GM06990 (cell line): ENCODE measurements at regions not wholly inside any gene's neighbourhood (a gene's known extent, or its start where the extent isn't known, plus 50 kb on each side); places are given as distances from the start of the nearest gene placed in this dataset.
"Not testable (repeated sequence)": the region's sequence is repeated elsewhere in the genome, so short reads cannot be mapped to it uniquely, and the experiment has no call there.

Source experiments
- DNase-seq: peaks from one replicate; pipeline ENCODE4 v3.0.0-alpha.2; 2011; ENCODE audit not compliant: insufficient read length; ENCODE audit errors: extremely low read depth
- H3K27me3 ChIP-seq: replicated peaks from 2 replicates; pipeline ENCODE4 v1.6.0; 2011; ENCODE audit warnings: low read length; ENCODE audit not compliant: control insufficient read depth, insufficient read depth
- H3K36me3 ChIP-seq: 2 replicates; pipeline ENCODE4 v1.5.1; 2011; ENCODE audit warnings: low read length; ENCODE audit not compliant: control insufficient read depth, insufficient read depth
- H3K4me3 ChIP-seq: replicated peaks from 2 replicates; pipeline ENCODE4 v1.5.1; 2011; ENCODE audit warnings: low read depth, mild to moderate bottlenecking, control low read depth, low read length
- CTCF ChIP-seq: IDR thresholded peaks from 2 replicates; pipeline ENCODE4 v1.5.1; 2011; ENCODE audit warnings: low read length, control low read depth, mild to moderate bottlenecking, inconsistent platforms; ENCODE audit not compliant: insufficient read depth, poor library complexity, severe bottlenecking

DNA sequence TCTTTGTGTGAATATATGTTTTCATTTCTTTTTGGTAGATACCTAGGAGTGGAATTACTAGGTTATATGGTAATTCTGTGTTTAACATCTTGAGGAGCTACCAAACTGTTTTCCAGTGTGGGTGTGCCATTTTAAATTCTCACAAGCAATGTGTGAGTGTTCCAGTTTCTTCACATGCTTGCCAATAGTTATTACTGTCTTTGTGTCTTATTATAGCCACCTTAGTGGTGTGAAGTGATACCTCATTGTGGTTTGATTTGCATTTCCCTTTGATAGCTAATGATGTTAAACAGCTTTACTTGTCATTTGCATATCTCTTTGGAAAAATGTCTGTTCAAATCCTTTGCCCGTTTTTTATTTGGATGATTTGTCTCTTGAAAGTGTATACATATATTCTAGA, 513.0 kb downstream of the TMEM38B start:
- H3K36me3 ChIP-seq = no peaks in the 10 kb centered on the region
- no peak for DNase-seq
- no peak overlapping the region for H3K4me3 ChIP-seq
- H3K27me3 ChIP-seq = no peaks in the 10 kb centered on the region
- TF ChIP-seq CTCF = no peak

DNA sequence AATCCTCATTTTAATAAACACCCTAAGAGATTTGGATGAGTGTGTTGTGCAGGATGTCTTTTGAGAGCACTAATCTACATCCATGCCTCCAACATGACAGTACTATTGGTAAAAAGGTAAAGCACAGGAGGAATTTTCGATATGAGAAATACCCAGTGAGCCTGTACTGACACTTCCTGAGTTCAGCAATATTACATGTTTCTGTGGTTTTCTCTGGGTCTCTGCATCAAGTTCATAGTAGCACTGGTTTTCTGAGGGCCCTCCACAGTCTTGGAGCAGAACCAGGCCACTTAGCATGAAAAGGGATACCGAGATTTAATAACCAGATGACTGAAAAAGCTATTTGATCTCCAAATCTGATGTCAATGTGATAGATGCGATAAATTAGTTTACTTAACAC, 524.1 kb downstream of the TMEM38B start:
- H3K36me3 ChIP-seq = no peaks in the 10 kb centered on the region
- no peak overlapping the region for H3K4me3 ChIP-seq
- DNase-seq = peak; percentile 29
- no peaks in the 10 kb centered on the region for H3K27me3 ChIP-seq
- TF ChIP-seq CTCF = no peak

DNA sequence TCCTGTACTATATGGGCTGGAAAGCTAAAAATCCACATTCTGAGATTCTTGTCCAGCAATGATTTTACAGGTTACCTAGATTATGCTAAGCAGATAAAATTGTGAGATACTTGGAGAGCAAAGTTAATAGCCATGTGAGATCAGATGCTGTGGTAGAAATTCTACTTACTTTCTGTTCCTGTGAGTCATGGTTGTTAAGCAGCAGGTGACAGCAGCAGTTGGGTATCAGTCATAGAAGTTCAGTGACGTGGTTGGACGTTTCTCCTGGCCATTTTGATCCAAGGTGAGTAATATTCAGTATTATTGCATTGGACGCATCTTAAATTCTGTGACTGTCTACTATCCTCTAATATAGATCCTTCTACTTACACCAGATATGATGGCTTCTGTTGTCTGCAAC, 524.5 kb downstream of the TMEM38B start:
- Histone ChIP-seq H3K36me3 (no peaks in the 10 kb centered on the region), H3K4me3 (no peak overlapping the region), H3K27me3 (no peaks in the 10 kb centered on the region)
- TF ChIP-seq CTCF = no peak
- DNase-seq = peak; percentile 18

GRCh38 chr9:106220415-106220814, 526.1 kb downstream of the TMEM38B start:
- DNase-seq = no peak
- TF ChIP-seq CTCF = no peak
- H3K36me3 ChIP-seq = no peaks in the 10 kb centered on the region
- H3K4me3 ChIP-seq = no peak overlapping the region
- no peaks in the 10 kb centered on the region for H3K27me3 ChIP-seq

- no peaks in the 10 kb centered on the region; the same call in 1 of the 2 replicates for H3K27me3 ChIP-seq
- no peaks in the 10 kb centered on the region for H3K36me3 ChIP-seq
- H3K4me3 ChIP-seq = no peak overlapping the region
- no peak for TF ChIP-seq CTCF
- DNase-seq = no peak
These were observed 534.5 kb downstream of the TMEM38B start for GRCh38 chr9:106228861-106229260.

DNA sequence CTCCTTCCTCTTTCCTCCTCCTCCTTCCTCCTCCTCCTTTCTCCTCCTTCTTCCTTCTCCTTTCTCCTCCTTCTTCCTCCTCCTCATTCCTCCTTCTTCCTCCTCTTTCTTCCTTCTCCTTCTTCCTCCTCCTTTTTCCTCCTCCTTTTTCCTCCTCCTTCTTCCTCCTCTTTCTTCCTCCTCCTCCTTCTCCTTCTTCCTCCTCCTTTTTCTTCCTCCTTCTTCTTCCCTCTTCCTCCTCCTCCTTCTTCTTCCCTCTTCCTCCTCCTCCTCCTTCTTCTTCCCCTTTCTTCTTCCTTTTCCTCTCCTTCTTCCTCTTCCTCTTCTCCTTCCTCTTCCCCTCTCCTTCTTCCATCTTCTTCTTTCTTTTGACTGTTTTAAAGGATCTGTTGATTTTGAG, 538.8 kb downstream of the TMEM38B start:
- TF ChIP-seq CTCF = no peak
- Histone ChIP-seq H3K36me3 (no peaks in the 10 kb centered on the region), H3K4me3 (no peak overlapping the region), H3K27me3 (no peaks in the 10 kb centered on the region)
- no peak for DNase-seq

DNA sequence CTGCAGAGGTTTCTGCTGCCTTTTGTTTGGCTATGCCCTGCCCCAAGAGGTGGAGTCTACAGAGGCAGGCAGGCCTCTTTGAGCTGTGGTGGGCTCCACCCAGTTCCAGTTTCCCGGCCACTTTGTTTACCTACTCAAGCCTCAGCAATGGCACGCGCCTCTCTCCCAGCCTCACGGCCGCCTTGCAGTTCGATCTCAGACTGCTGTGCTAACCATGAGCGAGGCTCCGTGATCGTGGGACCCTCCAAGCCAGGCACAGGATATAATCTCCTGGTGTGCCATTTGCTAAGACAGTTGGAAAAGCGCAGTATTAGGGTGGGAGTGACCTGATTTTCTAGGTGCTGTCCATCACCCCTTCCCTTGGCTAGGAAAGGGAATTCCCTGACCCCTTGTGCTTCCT, 566.6 kb downstream of the TMEM38B start:
- not testable (repeated sequence) for H3K36me3 ChIP-seq, H3K4me3 ChIP-seq, DNase-seq, H3K27me3 ChIP-seq
